ENCODE measurements at regions not wholly inside any gene's neighbourhood (a gene's known extent, or its start where the extent isn't known, plus 50 kb on each side); places are given as distances from the start of the nearest gene placed in this dataset.

GRCh38 chr19:28487999-28488398, 725.0 kb downstream of the UQCRFS1 start:
- Histone ChIP-seq H3K56ac (ENCODE audit: insufficient read length, low read depth, low read length) (no peak overlapping the region), H2BK5ac (ENCODE audit: insufficient read length, low read length) (no peak overlapping the region), H3K79me2 (ENCODE audit: insufficient read depth, low read length) (no peaks in the 10 kb centered on the region), H4K91ac (ENCODE audit: insufficient read length, low read depth, low read length) (no peak overlapping the region), H2AFZ (ENCODE audit: low read length) (no peak overlapping the region), H3K4me2 (ENCODE audit: insufficient read depth, insufficient read length, low read length) (no peak overlapping the region), H3K27ac (ENCODE audit: insufficient read length, low read depth, low read length) (no peak overlapping the region), H4K5ac (ENCODE audit: insufficient read length, low read depth, low read length) (no peak overlapping the region), H3K79me1 (ENCODE audit: insufficient read depth, low read depth, low read length, poor library complexity, severe bottlenecking) (no peaks in the 10 kb centered on the region), H3K4ac (ENCODE audit: low read depth, low read length) (no peak overlapping the region), H2BK15ac (ENCODE audit: low read depth, low read length) (no peak overlapping the region), H3K27me3 (ENCODE audit: insufficient read depth, low read length) (no peaks in the 10 kb centered on the region), H3K9me3 (ENCODE audit: control insufficient read depth, low read depth, low read length) (no peaks in the 10 kb centered on the region), H3K9ac (ENCODE audit: extremely low read depth, insufficient read length, low read length) (no peak overlapping the region), H3K23me2 (ENCODE audit: insufficient read length, low read depth, low read length, poor library complexity, severe bottlenecking) (no peaks in the 10 kb centered on the region), H2BK120ac (ENCODE audit: low read depth, low read length, poor library complexity, severe bottlenecking) (no peak overlapping the region), H3K18ac (ENCODE audit: insufficient read length, low read depth, low read length) (no peak overlapping the region), H3K4me1 (ENCODE audit: insufficient read depth, low read length) (no peaks in the 10 kb centered on the region), H3K14ac (ENCODE audit: insufficient read depth, low read length) (no peak overlapping the region), H4K20me1 (ENCODE audit: control insufficient read depth, insufficient read depth, insufficient read length) (no peaks in the 10 kb centered on the region), H3K23ac (ENCODE audit: insufficient read length, low read depth, low read length) (no peak overlapping the region), H2BK20ac (ENCODE audit: low read depth, low read length, poor library complexity, severe bottlenecking) (no peak overlapping the region), H4K8ac (replicated peaks; ENCODE audit: insufficient read length, low read depth, low read length) (no peak overlapping the region), H2AK5ac (ENCODE audit: insufficient read length, low read length) (no peak overlapping the region), H3T11ph (ENCODE audit: low read length) (no peak overlapping the region), H2BK12ac (ENCODE audit: insufficient read length, low read depth, low read length) (no peak overlapping the region)
- H3K27me3 Mint-ChIP-seq (ENCODE audit: low read depth), result no peaks in the 10 kb centered on the region; the same call in none of the 2 replicates
- H3K4me1 Mint-ChIP-seq, result peaks cover 37% of the 10 kb centered on the region in 2 experiments
- no peak overlapping the region for H3K4me3 Mint-ChIP-seq
- H3K27ac Mint-ChIP-seq, result peak overlapping the region in 1 of 3 experiments; percentile 78; a peak in 1 of 7 replicates
- no peaks in the 10 kb centered on the region for H3K36me3 Mint-ChIP-seq (ENCODE audit: insufficient read depth in 1 of 3, low read depth in 3 of 3)
- H3K9me3 Mint-ChIP-seq, result no peaks in the 10 kb centered on the region; a peak in 1 of 5 replicates
- peak; percentile 44 for DNase-seq
- no peak for TF ChIP-seq CTCF (conservative IDR thresholded peaks at IDR 0.05)
- no CpG with 5 or more reads among the region's 6 CpGs for WGBS (ENCODE audit: extremely low coverage, insufficient read length, low lambda C conversion rate)
